GM21825 (cell line): ENCODE measurements at regions not wholly inside any gene's neighbourhood (a gene's known extent, or its start where the extent isn't known, plus 50 kb on each side); places are given as distances from the start of the nearest gene placed in this dataset.
A peak's percentile ranks its signal among the peaks of the same experiment; 100 is the strongest.
"Not testable (repeated sequence)": the region's sequence is repeated elsewhere in the genome, so short reads cannot be mapped to it uniquely, and the experiment has no call there.

Experiments used
- ATAC-seq: cut with Tn5 transposase; IDR thresholded peaks from one replicate; pipeline ENCODE4 v1.9.1; 2021; ENCODE audit warnings: mild to moderate bottlenecking, moderate library complexity; ENCODE audit not compliant: unreplicated experiment

DNA sequence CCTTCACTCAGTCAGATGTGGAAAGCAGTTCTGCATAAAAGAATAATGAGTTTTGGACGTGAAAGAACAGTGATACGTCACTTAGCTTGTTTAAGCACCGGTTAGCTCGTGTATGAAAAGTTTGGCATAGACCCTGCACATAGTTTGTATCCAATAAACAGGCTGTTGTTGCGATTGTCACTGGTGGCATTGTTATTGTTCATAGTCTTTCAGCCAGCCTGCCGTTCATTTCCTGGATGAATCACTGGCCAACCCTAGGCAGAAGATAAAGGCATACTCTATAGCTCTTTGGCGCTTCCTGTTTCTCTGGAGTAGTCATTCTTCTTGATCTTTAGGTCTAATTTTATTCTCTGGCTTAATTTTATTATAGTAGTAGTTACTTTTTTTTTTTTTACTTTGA is 57.8 kb upstream of the ANKRD30A start:
- no peak for ATAC-seq

DNA sequence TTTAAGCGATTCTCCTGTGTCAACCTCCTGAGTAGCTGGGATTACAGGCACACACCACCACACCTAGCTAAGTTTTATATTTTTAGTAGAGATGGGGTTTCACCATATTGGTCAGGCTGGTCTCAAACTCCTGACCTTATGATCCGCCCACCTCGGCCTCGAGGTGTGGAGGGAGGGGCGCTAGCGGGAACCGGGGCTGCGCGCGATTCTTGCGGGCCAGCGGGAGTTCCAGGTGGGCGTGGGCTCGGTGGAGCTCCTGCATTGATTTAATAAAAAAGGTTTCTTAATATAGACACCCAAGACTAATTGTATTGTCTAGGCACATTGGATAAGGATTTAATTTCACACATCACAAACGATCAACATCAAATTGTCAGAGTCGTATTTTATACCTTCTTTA is 63.1 kb upstream of the ANKRD30A start:
- ATAC-seq = not testable (repeated sequence)

DNA sequence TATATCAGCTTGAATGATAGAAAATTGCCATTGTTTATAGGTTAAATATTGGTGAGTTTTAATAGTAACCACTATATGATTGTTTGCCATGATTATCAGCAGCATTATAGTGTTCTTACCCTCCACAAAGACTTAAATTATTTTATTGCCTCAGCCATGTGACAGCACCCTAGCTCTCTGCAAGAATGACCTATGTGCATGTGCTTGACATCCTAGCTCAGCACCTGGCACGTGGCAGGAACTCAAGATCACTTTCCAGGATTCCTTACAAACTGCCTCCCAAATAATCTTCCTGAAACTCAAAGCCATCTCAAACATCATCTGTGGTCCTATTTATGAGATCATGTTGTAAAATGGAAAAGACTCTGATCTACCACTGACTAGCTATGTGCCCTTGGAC is 68.1 kb upstream of the ANKRD30A start:
- no peak for ATAC-seq

DNA sequence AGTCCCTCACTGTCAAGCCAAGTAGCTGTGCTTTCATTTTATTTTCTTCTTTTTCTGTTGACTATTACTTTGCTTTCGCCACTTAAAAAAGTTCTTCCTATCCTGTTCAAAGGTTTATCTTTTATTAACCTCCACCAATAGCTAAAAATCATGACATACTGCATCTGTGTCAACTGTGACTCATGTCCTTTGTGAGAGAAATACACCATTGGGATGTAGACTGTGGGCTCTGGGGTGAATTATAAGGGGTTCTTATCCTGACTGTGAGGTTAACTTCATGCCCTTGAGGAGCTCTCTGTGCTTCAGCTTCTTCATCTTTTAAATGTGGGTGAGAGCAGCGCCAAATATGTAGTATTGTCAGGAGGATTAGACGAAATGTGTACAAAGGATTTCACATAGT is 71.9 kb upstream of the ANKRD30A start:
- ATAC-seq = no peak

DNA sequence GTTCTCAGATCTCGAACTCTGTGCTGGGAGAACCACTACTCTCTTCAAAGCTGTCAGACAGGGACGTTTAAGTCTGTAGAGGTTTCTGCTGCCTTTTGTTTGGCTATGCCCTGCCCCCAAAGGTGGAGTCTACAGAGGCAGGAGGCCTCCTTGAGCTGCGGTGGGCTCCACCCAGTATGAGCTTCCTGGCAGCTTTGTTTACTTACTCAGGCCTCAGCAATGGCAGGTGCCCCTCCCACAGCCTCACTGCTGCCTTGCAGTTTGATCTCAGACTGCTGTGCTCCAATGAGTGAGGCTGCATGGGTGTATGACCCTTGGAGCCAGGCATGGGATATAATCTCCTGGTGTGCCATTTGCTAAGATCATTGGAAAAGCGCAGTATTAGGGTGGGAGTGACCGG is 75.4 kb upstream of the ANKRD30A start:
- ATAC-seq = not testable (repeated sequence)

DNA sequence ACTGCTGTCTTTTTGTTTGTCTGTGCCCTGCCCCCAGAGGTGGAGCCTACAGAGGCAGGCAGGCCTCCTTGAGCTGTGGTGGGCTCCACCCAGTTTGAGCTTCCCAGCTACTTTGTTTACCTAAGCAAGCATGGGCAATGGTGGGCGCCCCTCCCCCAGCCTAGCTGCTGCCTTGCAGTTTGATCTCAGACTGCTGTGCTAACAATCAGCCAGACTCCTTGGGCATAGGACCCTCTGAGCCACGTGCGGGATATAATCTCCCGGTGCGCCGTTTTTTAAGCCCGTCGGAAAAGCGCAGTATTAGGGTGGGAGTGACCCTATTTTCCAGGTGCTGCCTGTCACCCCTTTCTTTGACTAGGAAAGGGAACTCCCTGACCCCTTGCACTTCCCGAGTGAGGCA is 81.1 kb upstream of the ANKRD30A start:
- ATAC-seq = not testable (repeated sequence)

DNA sequence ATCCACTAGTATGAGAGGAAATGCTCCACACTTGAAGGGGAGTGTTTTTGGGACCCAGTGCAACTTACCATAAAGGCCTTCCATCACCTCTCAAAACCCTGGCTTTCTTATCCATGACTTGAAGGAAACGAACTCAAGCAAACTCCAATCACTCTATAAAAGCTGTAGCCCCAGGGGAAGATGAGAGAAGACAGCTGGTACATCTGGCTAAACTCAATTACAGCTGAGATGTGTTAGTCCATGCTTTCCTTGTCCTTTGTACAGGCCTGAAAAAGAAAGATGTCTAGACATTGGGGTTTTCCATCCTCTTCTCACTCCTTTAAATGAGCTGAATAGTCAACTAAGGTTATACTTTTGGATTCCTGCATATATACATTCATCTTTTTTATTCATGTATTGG is 89.5 kb upstream of the ANKRD30A start:
- ATAC-seq = no peak

DNA sequence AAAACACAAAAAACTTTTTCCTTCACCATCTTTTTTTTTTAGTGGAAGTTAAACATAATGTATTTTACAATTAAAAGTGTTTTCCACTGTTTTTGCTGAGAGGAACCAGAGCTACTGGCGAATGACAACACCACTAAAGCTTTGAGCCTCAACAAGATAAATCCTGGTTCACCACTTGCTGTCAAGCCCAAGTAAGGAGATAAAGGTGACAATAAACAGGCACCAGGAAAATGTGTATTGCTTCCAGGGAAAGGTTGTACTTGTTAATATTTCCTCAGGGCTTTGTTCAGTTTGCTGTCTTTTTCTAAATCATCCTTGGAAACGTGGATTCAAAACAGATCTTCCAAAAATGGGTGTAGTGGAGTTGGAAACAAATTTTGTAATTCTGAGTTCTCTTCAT is 109.9 kb upstream of the ANKRD30A start:
- ATAC-seq = no peak

DNA sequence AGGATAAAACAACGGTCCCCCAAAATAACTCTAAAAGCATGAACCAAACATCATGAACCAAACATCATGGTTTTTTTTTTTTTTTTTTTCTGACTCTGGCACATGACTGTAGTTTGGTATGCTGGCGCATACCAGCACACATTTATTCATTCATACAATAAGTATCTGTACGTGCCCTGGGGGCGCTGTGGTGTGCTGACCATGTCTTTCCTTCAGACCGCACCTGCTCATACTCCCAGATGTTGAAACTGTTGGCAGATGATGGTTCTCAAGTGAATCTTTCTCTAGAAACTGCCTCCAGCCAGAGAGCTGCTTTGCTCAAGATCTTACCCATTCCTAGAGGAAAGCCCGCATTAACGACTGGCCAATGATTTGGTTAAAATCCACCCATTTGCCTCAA is 114.7 kb upstream of the ANKRD30A start:
- ATAC-seq = no peak

DNA sequence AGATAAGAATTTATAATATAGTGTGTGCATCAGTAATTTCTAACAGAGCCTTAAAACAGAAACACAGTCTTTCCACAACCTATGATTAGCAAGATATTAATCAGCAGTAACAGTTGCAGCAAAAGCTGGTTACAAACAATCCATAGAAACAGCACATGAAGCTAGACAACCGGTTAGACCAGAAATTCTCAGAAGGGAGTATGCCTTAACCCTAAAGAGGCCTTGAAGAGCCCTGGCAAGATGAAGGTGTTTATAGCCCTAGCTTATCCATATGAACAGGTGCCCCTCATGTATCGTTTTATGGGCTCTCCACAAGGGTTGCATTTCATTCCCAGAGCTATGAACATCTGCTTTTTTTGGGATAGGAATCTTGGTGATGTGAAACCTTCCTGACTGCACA is 117.1 kb upstream of the ANKRD30A start:
- ATAC-seq = not testable (repeated sequence)

DNA sequence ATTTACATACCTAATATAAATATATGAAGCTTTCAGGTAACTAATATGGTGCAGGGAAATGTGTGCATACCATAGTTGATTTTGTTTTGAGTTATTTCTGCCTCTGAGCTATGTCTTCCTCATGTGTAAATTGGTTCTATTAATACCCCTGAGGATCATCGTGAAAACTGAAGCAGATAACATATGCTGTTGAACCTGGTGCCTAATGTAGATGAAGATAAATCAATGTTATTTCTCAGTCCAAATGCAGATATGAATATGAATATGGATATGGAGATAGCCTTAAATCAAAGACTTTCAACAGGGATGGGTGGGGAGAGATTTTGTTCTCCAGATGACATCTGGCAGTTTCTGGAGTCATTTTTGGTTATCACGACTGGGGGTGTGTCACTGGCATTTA is 122.3 kb upstream of the ANKRD30A start:
- no peak for ATAC-seq

DNA sequence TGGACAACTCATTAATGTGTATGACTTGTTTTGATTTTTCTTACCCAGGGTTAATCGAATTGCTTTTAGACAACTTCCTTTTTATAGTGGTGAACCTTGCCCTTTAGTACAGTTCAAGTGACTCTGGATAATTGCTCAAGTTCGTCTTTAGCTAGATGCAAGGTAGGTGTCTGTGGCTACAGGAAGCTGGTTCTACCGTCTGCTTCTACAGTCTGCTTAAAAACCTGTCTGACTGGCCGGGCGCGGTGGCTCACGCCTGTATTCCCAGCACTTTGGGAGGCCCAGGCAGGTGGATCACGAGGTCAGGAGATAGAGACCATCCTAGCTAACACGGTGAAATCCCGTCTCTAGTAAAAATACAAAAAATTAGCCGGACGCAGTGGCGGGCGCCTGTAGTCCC is 129.6 kb upstream of the ANKRD30A start:
- not testable (repeated sequence) for ATAC-seq

DNA sequence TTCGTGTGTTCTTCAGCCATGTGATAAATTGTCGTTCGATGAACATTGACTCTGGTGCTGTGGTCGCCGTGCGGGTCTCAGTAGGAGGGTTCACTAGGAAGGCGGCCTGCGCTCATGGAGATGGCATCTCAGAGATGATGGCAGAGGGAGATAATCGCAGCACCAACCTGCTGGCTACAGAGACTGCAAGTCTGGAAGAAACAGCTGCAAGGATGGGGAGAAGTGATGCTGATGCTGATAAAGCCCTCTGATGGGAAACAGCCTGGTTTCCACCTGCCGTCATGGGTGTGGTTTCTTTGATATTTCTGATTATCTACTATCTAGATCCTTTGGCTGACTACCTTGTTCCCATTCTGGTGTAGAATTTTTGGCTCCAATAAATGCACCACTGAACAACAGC is 130.5 kb upstream of the ANKRD30A start:
- ATAC-seq = no peak

DNA sequence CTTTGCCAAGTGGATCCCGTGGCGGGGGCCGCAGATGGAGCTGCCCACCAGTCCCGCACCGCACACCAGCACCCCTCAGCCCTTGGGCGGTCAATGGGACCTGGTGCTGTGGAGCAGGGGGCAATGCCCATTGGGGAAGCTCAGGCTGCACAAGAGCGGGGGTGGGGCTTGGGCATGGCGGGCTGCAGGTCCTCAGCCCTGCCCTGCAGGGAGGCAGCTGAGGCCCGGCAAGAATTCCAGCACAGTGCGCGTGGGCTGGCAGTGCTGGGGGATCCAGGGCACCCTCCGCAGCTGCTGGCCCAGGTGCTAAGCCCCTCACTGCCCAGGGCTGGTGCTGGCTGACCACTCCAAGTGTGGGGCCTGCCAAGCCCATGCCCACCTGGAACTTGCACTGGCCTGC is 136.2 kb upstream of the ANKRD30A start:
- no peak for ATAC-seq

DNA sequence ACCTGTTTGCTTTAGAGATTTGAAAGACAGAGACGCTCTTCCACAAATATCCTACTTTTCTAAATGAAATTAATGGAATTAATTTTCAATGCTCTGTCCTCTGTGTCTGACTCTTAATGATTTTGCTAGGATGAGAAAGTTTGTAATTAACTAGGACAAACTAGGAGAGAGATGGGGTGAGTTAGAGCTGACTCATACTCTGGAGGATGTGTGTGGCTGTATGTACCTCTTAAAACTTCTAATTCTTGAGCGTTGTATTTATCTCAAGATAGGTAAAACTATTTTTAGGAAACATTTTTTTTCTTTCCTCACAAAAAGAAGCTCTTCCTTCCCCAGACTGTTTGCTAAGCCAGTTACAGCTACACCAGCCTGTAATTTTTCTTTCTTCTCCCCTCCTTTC is 178.8 kb upstream of the ANKRD30A start:
- no peak for ATAC-seq

DNA sequence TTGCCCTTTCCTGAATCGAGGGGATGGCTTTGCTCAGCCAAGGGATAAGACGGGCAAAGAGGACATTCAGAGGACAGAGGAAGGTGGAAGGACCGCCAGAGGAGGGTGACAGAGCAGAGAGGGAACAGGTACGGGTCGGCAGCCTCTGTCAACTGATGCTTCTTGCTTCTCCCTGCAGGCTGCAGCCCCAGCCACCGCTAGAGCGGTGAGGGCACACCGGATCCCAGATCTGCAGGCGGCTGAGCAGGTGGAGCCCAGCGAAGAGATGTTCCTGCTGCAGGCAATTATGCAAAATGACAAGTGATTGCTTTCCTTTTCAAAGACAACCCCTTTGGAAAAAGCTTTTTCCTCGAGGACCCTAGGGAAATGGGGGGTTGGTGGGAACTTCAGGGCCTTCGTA is 181.9 kb upstream of the ANKRD30A start:
- ATAC-seq = no peak

DNA sequence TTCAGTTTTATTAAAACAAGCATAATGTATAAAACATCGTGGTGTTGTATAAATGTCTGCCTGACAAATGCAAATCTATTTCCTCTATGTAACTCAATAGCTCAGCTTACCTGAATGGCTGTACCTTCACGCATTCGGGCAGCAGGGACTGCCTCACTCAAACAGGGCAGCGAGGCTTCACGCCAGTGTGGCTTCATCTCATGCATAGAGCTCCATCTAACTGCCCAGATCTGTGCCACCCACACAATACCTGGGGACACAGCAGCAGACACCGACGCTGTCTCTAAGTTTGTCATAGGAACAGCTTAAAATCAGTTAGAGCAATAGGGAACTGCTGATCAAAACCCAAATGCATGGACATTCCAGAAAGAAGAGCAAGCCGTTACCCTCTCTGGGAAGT is 182.8 kb upstream of the ANKRD30A start:
- ATAC-seq = no peak

DNA sequence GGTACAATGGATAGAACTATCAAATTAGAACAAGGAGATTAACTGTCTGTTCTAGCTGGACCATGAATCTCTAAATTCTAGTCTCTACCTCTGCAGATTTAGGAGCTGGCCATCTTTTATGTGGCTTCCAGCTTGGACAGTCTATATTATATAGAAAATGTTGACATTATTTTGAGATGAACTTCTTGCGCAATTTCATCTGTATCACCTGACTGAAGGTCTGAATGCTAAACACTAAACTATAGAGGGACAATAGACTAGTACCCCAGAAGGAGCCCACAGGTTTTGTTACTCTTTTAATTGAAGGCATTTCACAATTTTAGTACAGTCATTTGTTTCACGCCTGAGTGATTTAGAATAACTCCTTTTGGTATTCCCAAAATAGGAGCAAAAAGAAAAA is 222.4 kb upstream of the ANKRD30A start:
- ATAC-seq = no peak

DNA sequence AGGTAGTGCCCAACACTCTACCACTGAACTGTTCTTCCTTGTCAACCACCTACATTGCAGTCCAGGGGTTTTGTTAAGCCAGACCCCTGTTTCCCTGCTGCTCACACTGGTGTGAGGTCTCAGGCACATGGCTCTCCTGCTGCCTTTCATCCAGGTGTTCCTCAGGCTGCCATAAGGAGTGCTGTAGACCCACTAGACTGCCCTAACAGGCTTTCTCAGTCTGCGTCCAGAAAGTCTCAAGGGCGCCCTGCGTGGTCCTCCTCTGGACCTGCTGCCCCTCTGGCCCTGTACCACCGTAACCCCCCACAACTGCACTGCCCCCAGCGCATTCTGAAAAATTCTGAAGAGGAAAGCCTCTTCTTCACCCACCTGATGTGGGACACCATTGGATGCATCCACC is 225.7 kb upstream of the ANKRD30A start:
- ATAC-seq = no peak

DNA sequence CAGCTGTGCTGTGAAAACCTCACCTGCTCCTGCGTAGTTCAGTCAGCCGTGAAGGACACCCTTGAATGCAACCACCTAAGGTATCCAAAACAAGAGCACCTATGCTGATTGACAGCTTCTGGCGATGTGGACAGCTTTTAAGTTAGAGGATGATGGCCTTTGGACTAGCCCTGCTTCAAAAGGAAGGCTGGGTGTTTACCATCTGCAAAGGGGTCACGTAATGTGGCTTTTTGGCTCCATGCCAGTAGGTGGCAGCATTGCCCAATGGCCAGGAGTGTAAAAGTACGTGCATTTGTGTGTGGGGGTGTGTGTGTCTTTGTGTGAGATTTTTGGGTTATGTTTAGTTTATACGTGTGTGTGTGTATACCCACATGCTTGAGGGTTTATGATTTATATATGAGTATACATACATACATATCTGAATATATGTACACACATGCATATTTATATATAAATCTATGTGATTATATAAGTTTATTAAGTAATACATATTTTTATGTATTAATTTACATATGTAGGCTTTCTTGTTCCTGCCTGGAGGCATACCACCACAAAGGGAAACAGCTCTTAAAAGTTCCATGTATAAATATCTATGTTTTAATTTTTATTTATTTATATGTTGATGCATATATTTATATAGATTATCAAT is 236.3 kb upstream of the ANKRD30A start:
- ATAC-seq = peak; percentile 89

DNA sequence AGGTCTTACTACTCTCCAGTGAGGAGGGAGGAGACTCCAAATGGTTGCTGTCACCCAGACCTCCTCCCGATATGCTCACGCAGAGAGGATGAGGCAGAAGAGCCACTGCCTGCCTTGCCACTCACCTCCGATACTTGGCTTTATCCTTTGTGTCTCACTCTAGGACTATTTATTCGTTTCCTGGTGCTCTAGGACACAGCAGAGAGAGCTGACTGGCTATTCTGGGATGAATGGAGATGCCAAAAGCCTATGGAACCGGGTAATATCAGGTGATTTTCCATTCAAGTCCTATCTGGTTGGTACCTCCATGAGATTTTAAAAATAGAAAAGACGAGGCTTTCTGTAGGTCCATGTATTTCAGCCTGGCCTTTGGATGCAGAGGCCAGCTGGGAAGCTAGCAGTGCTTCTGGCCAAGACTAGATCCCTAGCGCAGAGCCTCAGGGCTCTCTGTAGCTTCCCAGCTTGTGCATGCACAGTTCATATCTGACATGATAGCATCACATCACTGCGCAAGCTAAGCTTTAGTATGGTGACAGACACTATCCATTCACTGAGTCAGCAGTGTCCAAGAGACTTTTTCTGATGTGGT is 239.0 kb upstream of the ANKRD30A start:
- ATAC-seq = no peak

DNA sequence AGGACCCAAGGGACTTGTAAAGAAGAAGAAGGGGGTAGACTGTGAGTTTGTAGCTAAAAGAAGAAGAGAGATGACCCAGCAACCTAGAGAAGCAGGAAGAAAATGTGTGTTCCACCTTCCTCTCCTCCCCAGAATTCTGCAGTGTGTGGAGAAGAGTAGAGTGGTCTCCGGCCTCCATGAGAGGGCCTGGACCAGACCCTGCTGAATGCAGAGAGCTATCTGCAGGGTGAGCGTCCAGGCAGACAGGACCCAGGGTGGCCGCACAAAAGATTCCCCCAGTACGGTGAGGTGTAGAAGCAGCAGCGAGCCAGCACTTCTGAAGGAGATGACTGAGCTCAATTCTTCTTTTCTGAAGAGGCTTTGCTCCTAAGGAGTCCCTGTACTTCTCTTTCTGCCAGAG is 239.7 kb upstream of the ANKRD30A start:
- no peak for ATAC-seq

DNA sequence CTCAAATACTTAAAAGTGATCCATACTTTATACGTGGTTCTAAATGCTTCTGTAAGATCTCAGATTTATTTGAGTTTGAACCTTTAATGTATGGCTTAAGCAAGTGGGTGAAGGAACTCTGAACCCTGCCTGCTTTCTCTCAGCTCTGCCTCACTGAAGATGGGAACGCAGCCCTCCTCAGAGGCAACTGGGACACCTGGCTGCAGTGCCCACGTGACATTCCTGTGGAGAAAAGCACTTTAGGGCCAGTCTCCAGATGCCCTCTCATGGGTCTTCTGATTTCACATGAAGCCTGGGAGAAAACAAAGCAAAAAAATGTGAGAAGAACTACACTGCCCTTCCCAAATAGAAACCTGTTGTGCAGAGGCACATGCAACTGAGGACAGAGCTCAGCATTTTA is 242.6 kb upstream of the ANKRD30A start:
- ATAC-seq = no peak
